Choroid plexus epithelial cell (primary cell): ENCODE measurements at regions not wholly inside any gene's neighbourhood (a gene's known extent, or its start where the extent isn't known, plus 50 kb on each side); places are given as distances from the start of the nearest gene placed in this dataset.

ENCODE experiments used
- DNase-seq: peaks from one replicate; pipeline ENCODE4 v3.0.0-alpha.2; 2010; ENCODE audit warnings: low read depth
- H3K4me3 ChIP-seq: 2 replicates; pipeline ENCODE4 v1.5.1; 2011; ENCODE audit warnings: low read depth, mild to moderate bottlenecking, control low read depth, low read length, moderate library complexity
- TF ChIP-seq, protein P1 (sequence below): conservative IDR thresholded peaks from 2 replicates; pipeline ENCODE4 v1.5.1; 2011; ENCODE audit warnings: low read depth, mild to moderate bottlenecking, control low read depth, inconsistent platforms, low read length, moderate library complexity

DNA sequence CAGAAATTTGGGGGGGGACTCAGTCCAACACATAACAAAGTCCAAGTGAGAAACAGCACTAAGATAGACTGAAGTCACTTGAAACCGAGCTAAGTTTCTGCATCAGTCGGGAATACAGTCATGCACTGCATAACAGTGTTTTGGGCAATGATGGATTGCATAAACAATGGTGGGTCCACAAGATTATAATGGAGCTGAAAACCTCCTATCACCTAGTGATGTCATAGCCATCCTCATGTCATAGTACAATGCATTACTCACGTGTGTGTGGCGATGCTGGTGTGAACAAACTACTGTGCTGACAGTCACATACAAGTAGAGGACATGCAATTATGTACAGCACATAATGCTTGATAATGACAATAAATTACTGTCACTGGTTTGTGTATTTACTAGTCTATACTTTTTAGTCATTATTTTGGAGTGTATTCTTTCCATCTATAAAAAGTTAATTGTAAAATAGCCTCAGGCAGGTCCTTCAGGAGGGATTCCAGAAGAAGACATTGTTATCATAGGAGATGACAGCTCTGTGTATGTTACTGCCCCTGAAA, 154.5 kb upstream of the ECI2 start:
- TF ChIP-seq, protein P1, sequence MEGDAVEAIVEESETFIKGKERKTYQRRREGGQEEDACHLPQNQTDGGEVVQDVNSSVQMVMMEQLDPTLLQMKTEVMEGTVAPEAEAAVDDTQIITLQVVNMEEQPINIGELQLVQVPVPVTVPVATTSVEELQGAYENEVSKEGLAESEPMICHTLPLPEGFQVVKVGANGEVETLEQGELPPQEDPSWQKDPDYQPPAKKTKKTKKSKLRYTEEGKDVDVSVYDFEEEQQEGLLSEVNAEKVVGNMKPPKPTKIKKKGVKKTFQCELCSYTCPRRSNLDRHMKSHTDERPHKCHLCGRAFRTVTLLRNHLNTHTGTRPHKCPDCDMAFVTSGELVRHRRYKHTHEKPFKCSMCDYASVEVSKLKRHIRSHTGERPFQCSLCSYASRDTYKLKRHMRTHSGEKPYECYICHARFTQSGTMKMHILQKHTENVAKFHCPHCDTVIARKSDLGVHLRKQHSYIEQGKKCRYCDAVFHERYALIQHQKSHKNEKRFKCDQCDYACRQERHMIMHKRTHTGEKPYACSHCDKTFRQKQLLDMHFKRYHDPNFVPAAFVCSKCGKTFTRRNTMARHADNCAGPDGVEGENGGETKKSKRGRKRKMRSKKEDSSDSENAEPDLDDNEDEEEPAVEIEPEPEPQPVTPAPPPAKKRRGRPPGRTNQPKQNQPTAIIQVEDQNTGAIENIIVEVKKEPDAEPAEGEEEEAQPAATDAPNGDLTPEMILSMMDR, result no peak
- no peak overlapping the region for H3K4me3 ChIP-seq
- DNase-seq, result no peak

DNA sequence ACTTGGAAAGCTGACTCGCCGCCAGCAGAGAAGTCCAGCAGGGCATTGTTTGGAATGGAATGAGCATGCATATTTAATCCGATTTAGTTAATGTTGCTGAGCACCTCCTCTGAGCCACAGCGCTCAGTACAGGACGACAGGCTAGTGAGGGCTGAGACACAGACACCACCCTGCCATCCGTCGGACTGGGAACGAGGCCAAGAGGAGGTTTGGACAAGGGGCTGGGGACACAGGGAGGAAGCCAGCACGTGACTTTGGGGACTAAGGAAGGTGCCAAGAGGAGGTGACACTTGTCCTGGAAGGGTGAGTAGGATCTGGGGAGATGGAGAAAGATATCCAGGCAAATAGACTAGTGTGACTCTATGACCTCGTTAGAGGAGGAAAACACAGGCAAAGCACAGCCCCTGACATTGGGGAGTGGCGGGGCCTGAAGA, 152.5 kb upstream of the ECI2 start:
- H3K4me3 ChIP-seq, result no peak overlapping the region
- TF ChIP-seq, protein P1, result no peak
- DNase-seq, result no peak

DNA sequence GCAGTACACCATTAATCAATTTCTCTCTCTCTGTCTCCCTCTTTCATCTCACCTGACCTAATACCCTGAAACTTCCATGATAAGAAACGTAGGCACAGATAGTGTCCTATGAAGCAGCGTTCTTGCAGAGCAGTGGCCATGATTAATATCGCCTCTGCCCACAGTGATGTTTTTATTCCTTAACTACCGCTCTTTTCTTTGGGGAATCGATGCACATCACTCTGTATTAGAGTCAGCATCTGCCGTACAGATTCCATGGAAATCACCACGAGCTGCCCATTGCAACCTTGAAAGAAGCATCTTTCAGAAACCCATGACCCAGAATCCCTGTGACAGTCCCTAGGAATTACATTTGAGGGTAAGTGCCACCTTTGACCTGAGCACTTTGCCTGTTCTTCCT, 152.0 kb upstream of the ECI2 start:
- H3K4me3 ChIP-seq, result no peak overlapping the region
- TF ChIP-seq, protein P1, result no peak
- DNase-seq, result no peak

GRCh38 chr6:4282926-4283325, 147.6 kb upstream of the ECI2 start:
- no peak overlapping the region for H3K4me3 ChIP-seq
- TF ChIP-seq, protein P1, result no peak
- no peak for DNase-seq

- TF ChIP-seq, protein P1, result peak; percentile 37
- H3K4me3 ChIP-seq, result peak overlapping the region; percentile 47
- peak; percentile 62 for DNase-seq
Measured at GRCh38 chr6:4281341-4282293, 146.2 kb upstream of the ECI2 start.

GRCh38 chr6:4280707-4281106, 145.3 kb upstream of the ECI2 start:
- no peak overlapping the region for H3K4me3 ChIP-seq
- peak; percentile 93 for DNase-seq
- TF ChIP-seq, protein P1, result no peak
